ENCODE measurements at regions not wholly inside any gene's neighbourhood (a gene's known extent, or its start where the extent isn't known, plus 50 kb on each side); places are given as distances from the start of the nearest gene placed in this dataset.
"Not testable (repeated sequence)": the region's sequence is repeated elsewhere in the genome, so short reads cannot be mapped to it uniquely, and the experiment has no call there.

DNA sequence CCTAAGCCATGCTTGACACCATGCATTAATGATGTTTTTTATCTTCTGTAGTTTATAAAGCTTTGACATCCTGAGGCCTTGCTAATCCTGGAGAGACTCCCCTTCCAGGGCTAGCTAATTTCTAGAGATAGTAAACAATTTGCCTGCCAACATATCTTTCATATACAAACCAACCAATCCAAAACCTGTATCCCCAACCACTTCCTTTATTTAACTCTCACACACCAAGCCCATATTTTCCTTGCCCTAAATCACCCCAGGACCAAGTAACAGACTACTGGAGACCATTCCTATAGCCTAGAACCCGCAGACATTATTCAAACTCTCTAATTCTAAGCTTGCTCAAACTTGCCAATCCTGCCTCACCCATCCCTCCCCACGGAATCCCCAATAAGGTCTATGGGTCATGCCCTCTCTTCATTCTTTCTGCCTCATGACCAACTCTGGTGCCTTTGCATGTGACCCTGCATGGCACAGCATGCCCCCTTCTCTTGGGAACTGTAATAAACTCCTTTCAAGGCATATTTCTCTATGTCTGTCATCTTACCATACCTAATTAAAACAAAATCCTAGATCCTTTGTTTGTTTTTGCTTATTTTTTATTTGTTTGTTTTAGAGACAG is 116.6 kb upstream of the CACUL1 start:
- no peak for DNase-seq

GRCh38 chr10:118873091-118873737 is 118.4 kb upstream of the CACUL1 start:
- no peak for DNase-seq

DNA sequence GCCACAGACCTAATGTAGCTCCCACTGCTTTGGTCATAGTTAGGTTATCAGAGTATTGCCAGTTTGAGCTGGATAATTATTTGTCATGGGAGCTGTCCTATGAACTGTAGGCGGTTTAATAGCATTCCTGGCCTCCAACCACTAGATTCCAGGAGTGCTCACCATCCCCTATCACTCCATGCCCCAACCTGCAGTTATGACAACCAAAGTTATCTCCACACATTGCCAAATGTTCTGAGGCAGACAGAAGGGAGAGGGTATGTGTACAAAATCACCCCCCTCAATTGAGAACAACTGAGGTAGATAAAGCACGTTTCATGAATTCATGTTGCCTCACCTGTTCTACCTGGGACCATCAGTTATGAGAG is 119.0 kb upstream of the CACUL1 start:
- no peak for DNase-seq

DNA sequence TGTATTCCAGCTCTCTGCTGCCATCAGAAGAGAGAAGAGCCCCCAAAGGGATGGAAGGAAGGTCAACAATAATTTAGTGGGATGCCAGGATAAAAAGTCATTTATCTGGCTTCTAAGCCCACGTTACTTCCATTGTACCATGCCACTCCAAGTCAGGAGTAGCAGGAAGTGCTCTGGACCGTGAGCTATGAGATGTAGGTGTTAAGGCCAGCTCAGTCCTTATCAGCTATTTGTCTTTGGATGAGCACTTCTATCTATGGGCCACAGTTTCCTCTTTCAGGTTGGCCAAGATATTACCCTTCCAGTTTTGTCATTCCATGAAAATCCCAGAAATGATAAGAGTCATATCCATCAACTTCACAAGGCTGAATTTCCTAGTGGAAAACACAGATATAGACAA is 119.4 kb upstream of the CACUL1 start:
- no peak for DNase-seq

DNA sequence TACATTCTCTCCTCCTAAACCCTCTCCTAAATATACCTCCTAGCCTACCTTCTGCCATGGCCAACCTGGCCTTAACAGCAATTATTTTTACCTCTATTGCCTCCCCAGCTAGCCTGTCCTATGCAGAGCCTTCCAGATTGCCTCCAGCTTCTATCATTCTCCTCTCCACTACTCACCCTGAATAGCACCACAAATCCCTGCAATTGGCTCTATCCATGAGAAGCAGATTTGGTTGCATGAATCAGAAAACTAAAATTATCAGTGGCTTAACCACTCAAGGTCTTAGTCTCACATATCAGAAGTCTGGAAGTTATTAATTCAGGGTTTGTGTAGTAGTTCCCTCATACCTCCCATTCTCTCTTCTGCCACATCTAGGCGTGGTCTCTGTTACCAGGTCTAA is 120.3 kb upstream of the CACUL1 start:
- DNase-seq, result no peak

DNA sequence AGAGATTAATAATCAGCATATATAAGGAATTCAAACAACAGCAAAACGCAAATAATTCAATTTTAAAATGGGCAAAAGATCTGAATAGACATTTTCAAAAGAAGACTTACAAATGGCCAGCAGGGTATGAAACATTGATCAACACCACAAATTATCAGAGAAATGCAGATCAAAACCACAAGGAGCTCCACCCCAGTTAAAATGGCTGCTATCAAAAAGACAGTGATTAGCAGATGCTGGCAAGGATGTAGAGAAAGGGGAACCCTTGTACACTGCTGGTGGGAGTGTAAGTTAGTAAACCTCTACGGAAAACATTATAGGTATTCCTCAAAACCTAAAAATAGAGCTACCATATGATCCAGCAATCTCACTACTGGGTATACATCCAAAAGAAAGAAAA is 128.0 kb upstream of the CACUL1 start:
- no peak for DNase-seq

- DNase-seq, result no peak
Measured at GRCh38 chr10:118892255-118892654, 137.3 kb upstream of the NANOS1 start.

DNA sequence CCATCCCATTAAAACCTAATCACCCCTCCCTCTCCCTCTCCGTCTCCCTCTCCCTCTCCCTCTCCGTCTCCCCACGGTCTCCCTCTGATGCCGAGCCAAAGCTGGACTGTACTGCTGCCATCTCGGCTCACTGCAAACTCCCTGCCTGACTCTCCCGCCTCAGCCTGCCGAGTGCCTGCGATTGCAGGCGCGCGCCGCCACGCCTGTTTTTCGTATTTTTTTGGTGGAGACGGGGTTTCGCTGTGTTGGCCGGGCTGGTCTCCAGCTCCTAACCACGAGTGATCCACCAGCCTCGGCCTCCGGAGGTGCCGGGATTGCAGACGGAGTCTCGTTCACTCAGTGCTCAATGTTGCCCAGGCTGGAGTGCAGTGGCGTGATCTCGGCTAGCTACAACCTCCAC is 134.6 kb upstream of the NANOS1 start:
- not testable (repeated sequence) for DNase-seq

GRCh38 chr10:118900617-118901016 is 128.9 kb upstream of the NANOS1 start:
- no peak for DNase-seq

DNA sequence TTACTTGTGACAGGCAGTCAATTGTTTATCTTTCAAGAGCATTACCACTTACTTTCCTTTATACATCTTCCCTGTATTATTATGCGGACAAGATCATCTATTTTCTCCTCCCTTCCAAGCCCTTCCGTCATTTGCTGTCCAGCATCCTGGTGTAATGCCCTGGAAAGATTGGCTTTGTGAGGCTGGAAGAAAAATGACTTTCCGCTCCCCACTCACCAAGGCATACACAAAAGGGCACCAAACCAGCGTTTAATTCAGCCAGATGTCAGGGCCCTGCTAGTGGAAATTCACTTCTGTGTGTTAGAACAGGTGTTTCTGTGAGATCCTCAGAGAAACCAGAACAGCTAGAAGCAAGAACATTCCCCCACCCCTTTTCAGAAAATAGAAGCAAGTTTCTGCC is 128.1 kb upstream of the NANOS1 start:
- no peak for DNase-seq

- DNase-seq, result no peak
Measured at GRCh38 chr10:118901906-118902305, 127.6 kb upstream of the NANOS1 start.

- not testable (repeated sequence) for DNase-seq
Measured at GRCh38 chr10:118902656-118903055, 126.9 kb upstream of the NANOS1 start.

DNA sequence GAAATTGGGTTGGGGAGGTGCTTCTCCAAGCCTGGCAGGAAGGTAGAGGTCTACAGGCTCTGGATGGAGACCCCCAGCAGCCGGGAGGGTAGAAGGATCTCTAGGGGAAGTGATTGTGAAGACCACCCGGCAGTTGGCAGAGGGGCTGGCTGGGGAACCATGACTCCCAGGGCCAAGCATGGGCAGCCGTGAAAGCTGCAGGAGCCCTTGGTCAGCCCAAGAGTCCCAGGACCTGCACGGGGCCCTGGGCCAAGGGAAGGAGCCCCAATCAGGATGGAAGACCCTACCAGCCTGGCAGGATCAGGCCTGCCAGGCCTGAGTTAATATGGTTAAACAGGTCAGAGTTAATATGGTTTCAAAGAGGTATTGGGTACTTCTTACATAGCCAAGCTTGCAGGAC is 126.3 kb upstream of the NANOS1 start:
- no peak for DNase-seq

GRCh38 chr10:118903691-118904090 is 125.8 kb upstream of the NANOS1 start:
- DNase-seq, result no peak

DNA sequence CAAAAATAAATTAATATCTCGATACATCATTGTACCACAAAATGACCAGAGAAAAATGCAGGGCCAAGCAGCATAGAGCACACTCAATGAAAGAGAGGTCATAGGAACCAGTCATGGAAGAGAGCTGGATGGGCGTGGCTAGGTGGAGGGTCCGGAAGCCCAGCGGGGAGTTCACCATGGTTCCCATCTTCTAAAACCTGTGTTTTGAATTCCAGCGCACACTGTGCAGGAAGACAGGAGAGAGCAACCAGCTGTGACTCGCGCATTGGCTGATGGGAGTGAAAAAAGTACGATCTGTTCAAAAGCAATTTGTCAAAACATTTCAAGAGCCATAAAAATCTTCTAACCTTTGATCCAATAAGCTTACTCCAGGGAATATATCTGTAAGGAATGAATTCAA is 125.2 kb upstream of the NANOS1 start:
- DNase-seq, result no peak

- DNase-seq, result no peak
Measured at GRCh38 chr10:118907051-118907450, 122.5 kb upstream of the NANOS1 start.

- DNase-seq, result no peak
Measured at GRCh38 chr10:118908557-118909256, 120.8 kb upstream of the NANOS1 start.

GRCh38 chr10:118910702-118911101 is 118.8 kb upstream of the NANOS1 start:
- no peak for DNase-seq

GRCh38 chr10:118911363-118911762 is 118.2 kb upstream of the NANOS1 start:
- DNase-seq, result no peak

- DNase-seq, result no peak
Measured at GRCh38 chr10:118912961-118913600, 116.4 kb upstream of the NANOS1 start.

DNA sequence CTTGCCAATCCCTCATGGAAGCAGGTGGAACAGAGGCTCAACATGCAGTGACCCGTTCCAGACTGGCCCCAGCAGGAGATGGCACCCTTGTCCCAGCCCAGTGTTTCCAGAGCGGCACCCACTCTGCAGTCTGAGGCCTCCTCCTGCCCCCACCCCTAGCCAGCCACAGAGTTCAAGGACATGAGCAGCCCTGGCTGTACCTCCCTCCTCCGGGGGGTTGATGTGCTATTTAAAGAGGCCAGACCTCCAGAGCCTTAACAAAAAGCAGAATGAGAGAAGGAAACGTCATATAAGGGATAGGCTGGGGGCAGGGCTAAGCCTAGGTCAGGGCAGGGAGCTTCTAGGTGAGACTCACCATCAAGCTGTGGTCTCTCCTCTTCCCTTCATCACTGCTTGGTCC is 115.7 kb upstream of the NANOS1 start:
- DNase-seq, result no peak

- no peak for DNase-seq
Measured at GRCh38 chr10:118914629-118915028, 114.9 kb upstream of the NANOS1 start.

DNA sequence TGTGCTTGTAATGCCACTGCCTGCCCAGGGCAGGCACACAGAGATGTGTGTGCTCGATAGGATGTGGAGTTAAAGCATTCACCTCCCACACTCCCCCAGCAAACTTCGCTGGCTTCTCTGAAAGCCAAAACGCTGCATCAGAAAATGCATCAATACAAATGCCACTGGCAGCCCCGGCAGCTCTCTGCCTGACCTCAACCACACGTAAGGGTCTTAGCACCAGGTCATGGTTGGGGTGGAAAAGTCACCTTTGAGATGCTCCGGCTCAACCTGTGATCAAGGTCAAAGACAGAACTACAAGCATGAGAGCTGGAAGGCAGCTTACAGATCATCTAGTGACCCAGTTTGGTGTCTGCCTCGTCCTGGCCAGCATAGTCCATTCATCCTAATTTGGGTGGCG is 114.4 kb upstream of the NANOS1 start:
- DNase-seq, result no peak

DNA sequence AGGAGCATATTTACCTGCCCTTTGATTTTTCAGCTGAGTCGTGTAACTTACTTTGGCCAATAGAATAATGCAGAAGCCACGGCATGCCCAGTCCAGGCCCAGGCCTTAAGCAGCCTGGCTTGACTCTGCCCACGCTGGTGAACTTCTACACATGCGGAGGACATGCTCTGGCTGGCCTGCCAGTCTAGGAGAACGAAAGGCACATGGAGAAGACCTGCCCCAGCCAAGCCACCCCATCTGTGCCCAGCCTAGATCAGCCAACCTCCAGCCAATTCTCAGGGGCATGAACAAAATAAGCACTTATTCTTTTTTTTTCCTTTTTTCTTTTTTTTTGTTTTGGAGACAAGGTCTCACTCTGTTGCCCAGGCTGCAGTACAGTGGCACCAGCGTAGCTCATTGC is 112.7 kb upstream of the NANOS1 start:
- DNase-seq, result no peak

Data from T-helper 9 cell (primary cell).